ENCODE measurements at regions not wholly inside any gene's neighbourhood (a gene's known extent, or its start where the extent isn't known, plus 50 kb on each side); places are given as distances from the start of the nearest gene placed in this dataset.
"Not testable (repeated sequence)": the region's sequence is repeated elsewhere in the genome, so short reads cannot be mapped to it uniquely, and the experiment has no call there.

GRCh38 chr5:35561396-35561795, 56.3 kb upstream of the SPEF2 start:
- H3K9me3 ChIP-seq (ENCODE audit: control insufficient read depth, insufficient read depth, low read length) = no peaks in the 10 kb centered on the region
- DNase-seq (ENCODE audit: low read depth, low spot score) = no peak
- H3K4me3 ChIP-seq (ENCODE audit: low read length) = no peak overlapping the region
- H3K27ac ChIP-seq (ENCODE audit: low read length) = no peak overlapping the region
- H3K4me1 ChIP-seq (ENCODE audit: control insufficient read depth, insufficient read depth, low read length) = no peaks in the 10 kb centered on the region
- no peaks in the 10 kb centered on the region for H3K36me3 ChIP-seq (ENCODE audit: control insufficient read depth, insufficient read depth, low read length)
- H3K27me3 ChIP-seq (ENCODE audit: control insufficient read depth, insufficient read depth, low read length) = no peaks in the 10 kb centered on the region

GRCh38 chr5:35557748-35558147, 59.9 kb upstream of the SPEF2 start:
- H3K4me3 ChIP-seq (ENCODE audit: low read length) = no peak overlapping the region
- no peaks in the 10 kb centered on the region for H3K9me3 ChIP-seq (ENCODE audit: control insufficient read depth, insufficient read depth, low read length)
- no peak overlapping the region for H3K27ac ChIP-seq (ENCODE audit: low read length)
- no peak for DNase-seq (ENCODE audit: low read depth, low spot score)
- no peaks in the 10 kb centered on the region for H3K27me3 ChIP-seq (ENCODE audit: control insufficient read depth, insufficient read depth, low read length)
- H3K36me3 ChIP-seq (ENCODE audit: control insufficient read depth, insufficient read depth, low read length) = no peaks in the 10 kb centered on the region
- H3K4me1 ChIP-seq (ENCODE audit: control insufficient read depth, insufficient read depth, low read length) = no peaks in the 10 kb centered on the region
- no CpG with 5 or more reads among the region's 1 CpG for WGBS (ENCODE audit: insufficient coverage, insufficient read length)

- Histone ChIP-seq H3K4me1 (ENCODE audit: control insufficient read depth, insufficient read depth, low read length) (no peaks in the 10 kb centered on the region), H3K9me3 (ENCODE audit: control insufficient read depth, insufficient read depth, low read length) (no peaks in the 10 kb centered on the region), H3K27me3 (ENCODE audit: control insufficient read depth, insufficient read depth, low read length) (no peaks in the 10 kb centered on the region), H3K27ac (ENCODE audit: low read length) (no peak overlapping the region), H3K4me3 (ENCODE audit: low read length) (no peak overlapping the region), H3K36me3 (ENCODE audit: control insufficient read depth, insufficient read depth, low read length) (no peaks in the 10 kb centered on the region)
- WGBS (ENCODE audit: insufficient coverage, insufficient read length) = no CpG with 5 or more reads among the region's 2 CpGs
- DNase-seq (ENCODE audit: low read depth, low spot score) = no peak
Observed at GRCh38 chr5:35557199-35557598, 60.5 kb upstream of the SPEF2 start.

- no peaks in the 10 kb centered on the region for H3K4me1 ChIP-seq (ENCODE audit: control insufficient read depth, insufficient read depth, low read length)
- H3K9me3 ChIP-seq (ENCODE audit: control insufficient read depth, insufficient read depth, low read length) = no peaks in the 10 kb centered on the region
- no peaks in the 10 kb centered on the region for H3K27me3 ChIP-seq (ENCODE audit: control insufficient read depth, insufficient read depth, low read length)
- no CpG with 5 or more reads among the region's 3 CpGs for WGBS (ENCODE audit: insufficient coverage, insufficient read length)
- no peaks in the 10 kb centered on the region for H3K36me3 ChIP-seq (ENCODE audit: control insufficient read depth, insufficient read depth, low read length)
- DNase-seq (ENCODE audit: low read depth, low spot score) = no peak
- H3K27ac ChIP-seq (ENCODE audit: low read length) = no peak overlapping the region
- H3K4me3 ChIP-seq (ENCODE audit: low read length) = no peak overlapping the region
Observed at GRCh38 chr5:35554016-35554415, 63.6 kb upstream of the SPEF2 start.

GRCh38 chr5:35545190-35545589, 72.5 kb upstream of the SPEF2 start:
- no peaks in the 10 kb centered on the region for H3K9me3 ChIP-seq (ENCODE audit: control insufficient read depth, insufficient read depth, low read length)
- 100% methylated on average over 2 of the region's 4 CpGs for WGBS (ENCODE audit: insufficient coverage, insufficient read length)
- H3K4me3 ChIP-seq (ENCODE audit: low read length) = no peak overlapping the region
- H3K27me3 ChIP-seq (ENCODE audit: control insufficient read depth, insufficient read depth, low read length) = no peaks in the 10 kb centered on the region
- H3K27ac ChIP-seq (ENCODE audit: low read length) = no peak overlapping the region
- H3K36me3 ChIP-seq (ENCODE audit: control insufficient read depth, insufficient read depth, low read length) = no peaks in the 10 kb centered on the region
- no peak for DNase-seq (ENCODE audit: low read depth, low spot score)
- no peaks in the 10 kb centered on the region for H3K4me1 ChIP-seq (ENCODE audit: control insufficient read depth, insufficient read depth, low read length)

- Histone ChIP-seq H3K36me3 (ENCODE audit: control insufficient read depth, insufficient read depth, low read length) (no peaks in the 10 kb centered on the region), H3K4me3 (ENCODE audit: low read length) (no peak overlapping the region), H3K4me1 (ENCODE audit: control insufficient read depth, insufficient read depth, low read length) (no peaks in the 10 kb centered on the region), H3K27ac (ENCODE audit: low read length) (no peak overlapping the region), H3K27me3 (ENCODE audit: control insufficient read depth, insufficient read depth, low read length) (no peaks in the 10 kb centered on the region), H3K9me3 (ENCODE audit: control insufficient read depth, insufficient read depth, low read length) (no peaks in the 10 kb centered on the region)
- DNase-seq (ENCODE audit: low read depth, low spot score) = no peak
- no CpG with 5 or more reads among the region's 1 CpG for WGBS (ENCODE audit: insufficient coverage, insufficient read length)
Observed at GRCh38 chr5:35543408-35543807, 74.3 kb upstream of the SPEF2 start.

- no peak overlapping the region for H3K27ac ChIP-seq (ENCODE audit: low read length)
- no peaks in the 10 kb centered on the region for H3K36me3 ChIP-seq (ENCODE audit: control insufficient read depth, insufficient read depth, low read length)
- no peaks in the 10 kb centered on the region for H3K4me1 ChIP-seq (ENCODE audit: control insufficient read depth, insufficient read depth, low read length)
- H3K9me3 ChIP-seq (ENCODE audit: control insufficient read depth, insufficient read depth, low read length) = no peaks in the 10 kb centered on the region
- H3K4me3 ChIP-seq (ENCODE audit: low read length) = no peak overlapping the region
- DNase-seq (ENCODE audit: low read depth, low spot score) = no peak
- WGBS (ENCODE audit: insufficient coverage, insufficient read length) = no CpG with 5 or more reads among the region's 3 CpGs
- H3K27me3 ChIP-seq (ENCODE audit: control insufficient read depth, insufficient read depth, low read length) = no peaks in the 10 kb centered on the region
Observed at GRCh38 chr5:35540002-35540401, 77.7 kb upstream of the SPEF2 start.

DNA sequence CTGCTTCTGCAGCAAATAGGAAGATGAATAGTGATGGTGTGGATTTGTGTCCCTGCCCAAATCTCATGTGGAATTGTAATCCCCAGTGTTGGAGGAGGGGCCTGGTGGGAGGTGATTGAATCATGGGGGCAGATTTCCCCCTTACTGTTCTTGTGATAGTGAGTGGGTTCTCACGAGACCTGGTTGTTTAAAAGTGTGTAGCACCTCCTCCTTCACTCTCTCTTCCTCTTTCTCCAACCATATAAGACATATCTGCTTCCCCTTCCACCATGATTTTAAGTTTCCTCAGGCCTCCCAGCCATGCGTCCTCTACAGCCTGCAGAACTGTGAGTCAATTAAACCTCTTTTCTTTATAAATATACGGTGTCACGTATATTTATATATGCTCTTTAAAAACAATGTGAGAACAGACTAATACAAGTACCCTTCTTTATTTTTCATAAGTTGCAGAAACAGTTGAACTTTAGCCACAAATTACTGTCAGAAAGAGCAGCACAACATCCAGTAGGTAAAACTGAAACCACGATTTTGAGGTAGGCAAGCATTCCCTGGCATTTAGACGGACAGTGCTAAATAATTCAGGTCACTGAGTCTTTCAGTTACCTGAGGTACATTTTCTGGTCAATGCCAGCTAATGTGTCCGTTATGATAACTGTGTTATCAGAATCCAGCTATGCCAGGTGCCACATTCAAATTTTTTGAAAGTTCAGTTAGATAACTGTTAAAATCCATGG, 79.3 kb upstream of the SPEF2 start:
- Histone ChIP-seq H3K4me3 (ENCODE audit: low read length) (no peak overlapping the region), H3K9me3 (ENCODE audit: control insufficient read depth, insufficient read depth, low read length) (no peaks in the 10 kb centered on the region), H3K36me3 (ENCODE audit: control insufficient read depth, insufficient read depth, low read length) (no peaks in the 10 kb centered on the region), H3K4me1 (ENCODE audit: control insufficient read depth, insufficient read depth, low read length) (no peaks in the 10 kb centered on the region), H3K27me3 (ENCODE audit: control insufficient read depth, insufficient read depth, low read length) (no peaks in the 10 kb centered on the region), H3K27ac (ENCODE audit: low read length) (no peak overlapping the region)
- no CpG with 5 or more reads among the region's 7 CpGs for WGBS (ENCODE audit: insufficient coverage, insufficient read length)
- DNase-seq (ENCODE audit: low read depth, low spot score) = no peak

DNA sequence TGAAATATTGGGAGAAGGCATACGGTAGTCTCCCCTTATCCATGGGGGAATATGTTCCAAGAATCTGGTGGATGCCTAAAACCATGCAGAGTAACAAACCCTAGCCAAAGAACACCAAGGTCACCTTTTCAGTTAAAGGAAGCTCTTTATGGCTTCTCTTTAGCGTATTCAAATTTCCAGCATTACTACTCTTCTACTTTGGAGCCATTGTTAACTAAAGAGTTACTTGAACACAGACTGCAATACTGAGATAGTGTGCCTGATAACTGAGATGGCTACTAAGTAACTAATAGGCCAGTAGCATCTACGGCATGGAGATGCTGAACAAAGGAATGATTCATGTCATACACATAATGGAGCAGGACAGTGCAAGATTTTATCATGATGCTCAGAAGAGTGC, 84.5 kb upstream of the SPEF2 start:
- DNase-seq (ENCODE audit: low read depth, low spot score) = no peak
- H3K36me3 ChIP-seq (ENCODE audit: control insufficient read depth, insufficient read depth, low read length) = no peaks in the 10 kb centered on the region
- no peak overlapping the region for H3K27ac ChIP-seq (ENCODE audit: low read length)
- H3K9me3 ChIP-seq (ENCODE audit: control insufficient read depth, insufficient read depth, low read length) = no peaks in the 10 kb centered on the region
- WGBS (ENCODE audit: insufficient coverage, insufficient read length) = no CpG with 5 or more reads among the region's 3 CpGs
- no peaks in the 10 kb centered on the region for H3K27me3 ChIP-seq (ENCODE audit: control insufficient read depth, insufficient read depth, low read length)
- H3K4me1 ChIP-seq (ENCODE audit: control insufficient read depth, insufficient read depth, low read length) = no peaks in the 10 kb centered on the region
- H3K4me3 ChIP-seq (ENCODE audit: low read length) = no peak overlapping the region

GRCh38 chr5:35531553-35531952, 86.1 kb upstream of the SPEF2 start:
- not testable (repeated sequence) for H3K36me3 ChIP-seq (ENCODE audit: control insufficient read depth, insufficient read depth, low read length); H3K4me3 ChIP-seq (ENCODE audit: low read length); H3K4me1 ChIP-seq (ENCODE audit: control insufficient read depth, insufficient read depth, low read length); H3K9me3 ChIP-seq (ENCODE audit: control insufficient read depth, insufficient read depth, low read length); H3K27ac ChIP-seq (ENCODE audit: low read length); DNase-seq (ENCODE audit: low read depth, low spot score); H3K27me3 ChIP-seq (ENCODE audit: control insufficient read depth, insufficient read depth, low read length)
- WGBS (ENCODE audit: insufficient coverage, insufficient read length) = no CpG with 5 or more reads among the region's 29 CpGs

DNA sequence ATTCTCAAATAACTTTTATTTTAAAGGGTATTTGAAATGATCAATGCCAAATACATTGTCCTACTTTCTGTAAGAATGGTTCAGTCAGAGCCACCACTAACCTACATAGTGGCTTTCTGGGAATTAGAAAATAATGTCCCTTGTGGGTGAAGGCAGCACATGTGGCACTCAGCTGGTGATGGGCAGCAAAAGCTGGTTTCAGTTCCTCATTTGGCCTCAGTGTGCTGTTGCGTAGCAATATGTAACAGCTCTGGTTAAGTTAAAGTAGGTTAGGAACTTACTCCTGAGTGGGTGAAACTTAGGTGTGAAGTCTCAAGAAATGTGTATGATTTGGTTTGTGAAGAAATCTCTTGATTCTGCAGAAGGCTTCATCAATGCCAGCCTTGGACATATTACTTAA, 99.6 kb upstream of the SPEF2 start:
- DNase-seq (ENCODE audit: low read depth, low spot score) = no peak
- WGBS (ENCODE audit: insufficient coverage, insufficient read length) = no CpG with 5 or more reads among the region's 1 CpG
- no peak overlapping the region for H3K27ac ChIP-seq (ENCODE audit: low read length)
- H3K27me3 ChIP-seq (ENCODE audit: control insufficient read depth, insufficient read depth, low read length) = no peaks in the 10 kb centered on the region
- H3K4me1 ChIP-seq (ENCODE audit: control insufficient read depth, insufficient read depth, low read length) = no peaks in the 10 kb centered on the region
- H3K4me3 ChIP-seq (ENCODE audit: low read length) = no peak overlapping the region
- H3K9me3 ChIP-seq (ENCODE audit: control insufficient read depth, insufficient read depth, low read length) = no peaks in the 10 kb centered on the region
- no peaks in the 10 kb centered on the region; the same call in 1 of the 2 replicates for H3K36me3 ChIP-seq (ENCODE audit: control insufficient read depth, insufficient read depth, low read length)

Data from iPS DF 6.9 (cell line).